Muscle of leg (tissue), 3 donors: ENCODE measurements at regions not wholly inside any gene's neighbourhood (a gene's known extent, or its start where the extent isn't known, plus 50 kb on each side); places are given as distances from the start of the nearest gene placed in this dataset.
A peak's percentile ranks its signal among the peaks of the same experiment; 100 is the strongest.

Experiments
- DNase-seq: peaks from one replicate; pipeline ENCODE4 v3.0.0; 2013
- H3K27ac ChIP-seq: one replicate; pipeline ENCODE4 v1.5.1; 2013; ENCODE audit warnings: mild to moderate bottlenecking, low read length, control low read depth
- H3K27me3 ChIP-seq: one replicate; pipeline ENCODE4 v1.6.1; 2013; ENCODE audit warnings: low read length; ENCODE audit not compliant: control insufficient read depth, insufficient read depth
- H3K36me3 ChIP-seq: one replicate; pipeline ENCODE4 v1.6.1; 2013; ENCODE audit warnings: low read length; ENCODE audit not compliant: control insufficient read depth, insufficient read depth
- H3K4me1 ChIP-seq: one replicate; pipeline ENCODE4 v1.6.1; 2013; ENCODE audit warnings: low read length; ENCODE audit not compliant: control insufficient read depth, insufficient read depth
- H3K4me3 ChIP-seq: one replicate; pipeline ENCODE4 v1.5.1; 2013; ENCODE audit warnings: low read length, control low read depth
- H3K9me3 ChIP-seq: replicated peaks from 2 replicates; pipeline ENCODE4 v1.6.1; 2013; ENCODE audit warnings: low read depth, low read length; ENCODE audit not compliant: control insufficient read depth
- WGBS: methylation state at CpG from one replicate; pipeline ENCODE4 v1.1.5; 2013; ENCODE audit warnings: missing lambda C conversion rate; ENCODE audit not compliant: insufficient coverage; 5-methylcytosine and 5-hydroxymethylcytosine counted together

GRCh38 chr3:101936419-101937356 lies 87.4 kb downstream of the NFKBIZ start:
- Histone ChIP-seq H3K27ac (no peak overlapping the region), H3K36me3 (no peaks in the 10 kb centered on the region), H3K4me1 (peaks cover 2% of the 10 kb centered on the region), H3K27me3 (no peaks in the 10 kb centered on the region), H3K9me3 (no peaks in the 10 kb centered on the region), H3K4me3 (no peak overlapping the region)
- DNase-seq: peak; percentile 55
- no CpG with 5 or more reads among the region's 10 CpGs for WGBS

- Histone ChIP-seq H3K36me3 (no peaks in the 10 kb centered on the region), H3K27me3 (no peaks in the 10 kb centered on the region), H3K4me3 (no peak overlapping the region), H3K4me1 (no peaks in the 10 kb centered on the region), H3K27ac (no peak overlapping the region), H3K9me3 (no peaks in the 10 kb centered on the region)
- 51% methylated on average over 2 of the region's 2 CpGs for WGBS
- no peak for DNase-seq
Observed at GRCh38 chr3:101938262-101938847, 89.0 kb downstream of the NFKBIZ start.

GRCh38 chr3:101939361-101940049 lies 90.2 kb downstream of the NFKBIZ start:
- Histone ChIP-seq H3K4me3 (no peak overlapping the region), H3K27ac (no peak overlapping the region), H3K9me3 (no peaks in the 10 kb centered on the region), H3K4me1 (no peaks in the 10 kb centered on the region), H3K36me3 (no peaks in the 10 kb centered on the region), H3K27me3 (no peaks in the 10 kb centered on the region)
- DNase-seq: no peak
- 42% methylated on average over 4 of the region's 6 CpGs for WGBS

GRCh38 chr3:101940521-101941317 lies 91.4 kb downstream of the NFKBIZ start:
- Histone ChIP-seq H3K36me3 (no peaks in the 10 kb centered on the region), H3K4me3 (peak overlapping the region; percentile 4), H3K27ac (no peak overlapping the region), H3K27me3 (no peaks in the 10 kb centered on the region), H3K4me1 (no peaks in the 10 kb centered on the region), H3K9me3 (no peaks in the 10 kb centered on the region)
- 9% methylated on average over 4 of the region's 9 CpGs for WGBS
- DNase-seq: peak; percentile 79

- H3K27me3 ChIP-seq: no peaks in the 10 kb centered on the region
- no peaks in the 10 kb centered on the region for H3K4me1 ChIP-seq
- H3K9me3 ChIP-seq: no peaks in the 10 kb centered on the region
- DNase-seq: no peak
- WGBS: 100% methylated on average over 1 of the region's 6 CpGs
- no peak overlapping the region for H3K4me3 ChIP-seq
- H3K36me3 ChIP-seq: no peaks in the 10 kb centered on the region
- no peak overlapping the region for H3K27ac ChIP-seq
Observed at GRCh38 chr3:101941318-101942040, 92.2 kb downstream of the NFKBIZ start.

- Histone ChIP-seq H3K4me3 (no peak overlapping the region), H3K4me1 (no peaks in the 10 kb centered on the region), H3K9me3 (no peaks in the 10 kb centered on the region), H3K27ac (no peak overlapping the region), H3K27me3 (no peaks in the 10 kb centered on the region), H3K36me3 (no peaks in the 10 kb centered on the region)
- 30% methylated on average over 2 of the region's 2 CpGs for WGBS
- DNase-seq: peak; percentile 57
Observed at GRCh38 chr3:101942356-101942755, 93.0 kb downstream of the NFKBIZ start.

- Histone ChIP-seq H3K27ac (no peak overlapping the region), H3K36me3 (no peaks in the 10 kb centered on the region)
- no CpG with 5 or more reads among the region's 1 CpG for WGBS
Observed at GRCh38 chr3:101943029-101943428, 93.7 kb downstream of the NFKBIZ start.

GRCh38 chr3:101944308-101944707 lies 95.0 kb downstream of the NFKBIZ start:
- H3K4me1 ChIP-seq: no peaks in the 10 kb centered on the region
- no peak for DNase-seq
- H3K36me3 ChIP-seq: no peaks in the 10 kb centered on the region
- WGBS: no CpG with 5 or more reads among the region's 3 CpGs
- H3K9me3 ChIP-seq: no peaks in the 10 kb centered on the region
- no peak overlapping the region for H3K4me3 ChIP-seq
- H3K27me3 ChIP-seq: no peaks in the 10 kb centered on the region
- no peak overlapping the region for H3K27ac ChIP-seq

More at GRCh38 chr3:101943029-101943428, 93.7 kb downstream of the NFKBIZ start:
- DNase-seq: no peak
- Histone ChIP-seq H3K27me3 (no peaks in the 10 kb centered on the region), H3K9me3 (no peaks in the 10 kb centered on the region), H3K4me1 (no peaks in the 10 kb centered on the region), H3K4me3 (no peak overlapping the region)

GRCh38 chr3:101945980-101946379 lies 96.7 kb downstream of the NFKBIZ start:
- no peaks in the 10 kb centered on the region for H3K36me3 ChIP-seq
- H3K9me3 ChIP-seq: no peaks in the 10 kb centered on the region
- H3K4me1 ChIP-seq: no peaks in the 10 kb centered on the region
- H3K27ac ChIP-seq: no peak overlapping the region
- H3K4me3 ChIP-seq: no peak overlapping the region
- DNase-seq: no peak
- no peaks in the 10 kb centered on the region for H3K27me3 ChIP-seq
